NCI-H128 (cell line): ENCODE measurements at regions not wholly inside any gene's neighbourhood (a gene's known extent, or its start where the extent isn't known, plus 50 kb on each side); places are given as distances from the start of the nearest gene placed in this dataset.

Experiments used
- DNase-seq: peaks from one replicate; lab custom pipeline; 2025; ENCODE audit not compliant: unreplicated experiment; lab: John Stamatoyannopoulos, UW

DNA sequence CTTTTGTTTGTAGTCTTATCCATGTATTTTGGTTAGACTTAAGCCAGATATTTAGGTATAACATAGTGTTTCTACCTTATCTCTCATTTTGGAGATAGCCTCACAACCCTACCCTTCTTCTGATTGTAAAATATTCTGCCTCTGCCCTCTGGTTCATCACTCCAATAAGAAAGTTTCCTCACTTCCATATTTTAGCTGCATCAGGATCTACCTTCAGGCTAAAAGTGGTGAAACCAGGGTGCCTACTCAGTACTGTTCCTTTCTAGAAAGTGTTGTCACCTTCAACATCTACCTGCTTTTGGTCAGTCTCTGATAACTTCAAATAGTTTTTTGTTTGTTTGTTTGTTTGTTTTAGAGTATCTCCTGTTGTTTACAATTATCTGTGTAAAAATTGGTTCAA lies 294.6 kb downstream of the ANXA1 start:
- no peak for DNase-seq

- no peak for DNase-seq
Observed at GRCh38 chr9:73451003-73451402, 299.3 kb downstream of the ANXA1 start.

GRCh38 chr9:73459817-73460216 lies 308.2 kb downstream of the ANXA1 start:
- no peak for DNase-seq

DNA sequence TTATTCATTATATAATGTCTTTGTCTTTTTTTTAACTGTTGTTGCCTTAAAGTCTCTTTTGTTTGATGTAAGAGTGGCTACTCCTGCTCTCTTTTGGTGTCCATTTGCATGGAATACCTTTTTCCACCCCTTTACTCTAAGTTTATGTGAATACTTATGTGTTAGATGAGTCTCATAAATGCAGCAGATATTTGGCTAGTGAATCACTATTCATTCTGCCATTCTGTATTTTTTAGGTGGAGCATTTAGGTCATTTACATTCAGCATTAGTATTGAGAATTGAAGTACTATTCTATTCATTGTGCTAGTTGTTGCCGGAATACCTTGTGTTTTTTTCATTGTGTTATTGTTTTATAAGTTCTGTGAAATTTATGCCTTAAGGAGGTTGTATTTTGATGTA lies 317.1 kb downstream of the ANXA1 start:
- DNase-seq = no peak

- DNase-seq = no peak
Observed at GRCh38 chr9:73470766-73471165, 319.1 kb downstream of the ANXA1 start.

- DNase-seq = no peak
Observed at GRCh38 chr9:73474002-73474600, 322.4 kb downstream of the ANXA1 start.

DNA sequence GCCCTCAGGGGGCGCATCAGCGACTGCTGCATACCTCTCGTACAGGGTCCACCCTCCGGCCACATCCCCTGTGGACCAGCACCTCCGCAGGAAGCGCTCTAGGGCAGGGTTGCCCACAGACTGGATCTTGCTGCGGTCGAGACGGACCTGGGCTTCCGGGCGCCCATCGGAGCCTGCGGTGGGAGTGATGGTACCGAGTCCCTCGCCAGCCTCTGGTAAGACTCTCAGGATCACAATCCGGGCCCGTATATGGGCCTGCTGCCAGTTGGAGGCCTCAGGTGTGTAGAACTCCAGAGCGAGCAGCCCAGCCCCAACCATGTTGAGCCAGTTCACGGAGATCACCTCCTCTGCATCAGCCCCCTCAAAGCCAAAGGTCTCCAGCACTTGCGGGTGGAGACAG lies 323.0 kb downstream of the ANXA1 start:
- no peak for DNase-seq

- no peak for DNase-seq
Observed at GRCh38 chr9:73494894-73495293, 343.2 kb downstream of the ANXA1 start.

- DNase-seq = no peak
Observed at GRCh38 chr9:73497796-73498195, 346.1 kb downstream of the ANXA1 start.

- DNase-seq = no peak
Observed at GRCh38 chr9:73515216-73515615, 363.6 kb downstream of the ANXA1 start.

GRCh38 chr9:73523391-73523790 lies 371.7 kb downstream of the ANXA1 start:
- DNase-seq = no peak

DNA sequence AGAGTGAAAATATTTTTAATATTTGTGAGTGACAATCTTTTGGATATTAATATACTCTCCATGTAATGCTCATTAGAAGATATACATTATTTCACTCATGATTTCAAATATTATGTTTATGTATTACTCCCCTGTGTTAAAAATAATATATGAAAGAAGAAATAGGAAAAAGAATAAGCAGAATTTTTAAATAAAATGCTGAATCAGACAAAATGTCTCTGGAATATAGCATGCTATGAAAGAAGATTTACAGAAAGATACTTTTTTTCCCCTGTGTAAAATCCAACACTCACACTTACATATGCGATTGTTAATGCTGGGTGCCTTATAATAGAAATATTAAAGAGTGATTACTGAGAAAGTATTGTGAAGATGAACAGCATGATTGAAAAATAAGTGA lies 373.7 kb downstream of the ANXA1 start:
- no peak for DNase-seq

GRCh38 chr9:73527521-73527920 lies 375.9 kb downstream of the ANXA1 start:
- DNase-seq = no peak

DNA sequence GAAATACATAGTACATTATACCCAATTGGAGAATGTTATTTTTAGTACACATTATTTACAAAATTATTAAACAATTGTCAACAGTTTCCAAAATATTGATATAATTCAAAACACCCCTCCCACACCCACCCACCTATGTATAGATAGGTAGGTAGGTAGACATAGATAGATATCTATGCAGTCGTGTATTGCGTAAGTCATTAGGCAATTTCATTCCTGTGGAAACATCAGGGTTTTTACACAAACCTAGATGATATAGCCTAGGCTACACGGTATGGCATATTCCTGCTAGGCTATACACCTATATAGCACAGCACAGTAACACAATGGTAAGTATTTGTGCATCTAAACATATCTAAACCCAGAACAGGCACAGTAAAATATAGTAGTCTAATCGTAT lies 377.3 kb downstream of the ANXA1 start:
- no peak for DNase-seq

- no peak for DNase-seq
Observed at GRCh38 chr9:73529666-73530065, 378.0 kb downstream of the ANXA1 start.

DNA sequence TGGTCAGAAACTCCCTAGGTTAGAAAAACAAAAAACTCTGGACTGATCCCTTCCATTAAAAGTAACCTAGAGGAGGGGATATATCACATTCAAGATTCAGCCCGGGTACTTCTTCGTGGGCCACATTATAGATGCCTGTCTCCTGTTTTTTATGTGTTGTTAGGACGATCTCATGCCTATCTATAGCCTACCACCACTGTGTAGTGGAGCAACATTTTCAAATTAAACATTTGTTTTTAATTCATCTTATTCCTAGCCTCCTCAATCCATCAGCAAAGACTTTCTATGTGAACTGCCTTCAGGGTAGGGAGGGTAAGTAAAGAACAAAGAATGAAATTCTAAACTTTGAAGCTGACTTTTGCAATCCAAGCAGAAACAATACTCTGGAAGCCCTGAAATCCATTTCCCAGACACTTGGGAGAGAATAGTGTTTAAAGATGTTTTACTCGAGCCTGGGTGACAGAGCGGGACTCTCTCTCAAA lies 379.4 kb downstream of the ANXA1 start:
- DNase-seq = no peak

GRCh38 chr9:73531658-73532057 lies 380.0 kb downstream of the ANXA1 start:
- DNase-seq = no peak

- DNase-seq = no peak
Observed at GRCh38 chr9:73532985-73533384, 381.3 kb downstream of the ANXA1 start.

DNA sequence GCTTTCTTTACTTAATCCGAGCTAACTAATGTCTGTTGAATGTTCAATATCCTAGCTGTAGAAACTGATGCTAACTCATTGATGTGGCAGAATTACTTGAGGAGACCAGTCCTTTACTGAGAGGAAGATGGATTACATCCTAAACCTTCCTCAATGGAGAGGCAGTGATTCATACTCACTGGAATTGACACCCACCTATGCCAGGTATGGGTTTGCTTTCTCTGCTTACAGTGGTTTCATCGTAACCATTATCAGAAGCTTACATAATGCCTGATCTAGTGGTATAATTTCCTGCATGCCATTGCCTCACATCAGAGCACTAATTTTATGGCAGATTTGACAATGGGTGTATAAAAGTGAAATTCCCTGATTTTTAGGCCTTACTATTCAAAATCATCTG lies 384.7 kb downstream of the ANXA1 start:
- DNase-seq = no peak

DNA sequence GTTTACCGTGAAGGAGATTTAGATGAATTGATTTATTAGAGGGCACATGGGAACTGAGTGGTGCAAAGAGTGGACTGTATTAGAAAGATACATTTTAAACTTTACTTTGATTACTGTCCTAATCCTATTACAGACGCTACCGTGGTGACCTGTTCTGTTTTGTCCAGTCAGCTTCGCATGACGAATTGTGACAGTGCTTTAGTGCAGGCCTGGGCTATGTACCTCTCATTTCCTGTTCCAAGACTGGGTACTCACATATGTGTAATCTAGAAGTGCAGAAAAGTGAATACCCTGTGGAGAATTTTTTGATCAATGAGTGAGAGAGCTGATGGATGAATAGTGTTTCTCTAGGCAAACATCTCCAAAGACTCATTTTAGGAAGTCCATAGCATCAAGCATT lies 385.9 kb downstream of the ANXA1 start:
- no peak for DNase-seq

DNA sequence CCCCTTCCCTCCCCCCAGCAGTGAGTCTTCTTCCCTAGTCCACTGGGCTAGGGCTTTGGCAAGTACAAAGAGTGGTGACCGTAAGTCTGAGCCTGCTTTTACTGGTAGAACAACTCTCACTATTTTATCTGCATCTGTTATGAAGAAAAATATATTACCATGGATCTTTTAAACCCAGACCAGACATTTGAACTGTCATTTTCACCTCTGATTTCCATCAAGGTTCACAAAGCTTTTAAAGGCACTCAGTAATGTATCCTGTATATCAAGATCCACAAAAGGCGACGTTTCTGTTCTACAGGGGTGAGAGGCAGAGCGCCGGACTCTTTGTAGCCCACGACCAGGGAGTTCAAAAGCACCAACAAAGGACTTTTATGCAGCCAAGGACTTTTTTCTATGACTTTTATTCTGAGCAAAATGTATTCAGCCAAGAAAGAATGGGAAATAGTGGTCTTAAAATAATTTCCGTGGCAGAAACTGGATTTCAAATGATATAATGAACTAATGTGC lies 388.3 kb downstream of the ANXA1 start:
- no peak for DNase-seq

DNA sequence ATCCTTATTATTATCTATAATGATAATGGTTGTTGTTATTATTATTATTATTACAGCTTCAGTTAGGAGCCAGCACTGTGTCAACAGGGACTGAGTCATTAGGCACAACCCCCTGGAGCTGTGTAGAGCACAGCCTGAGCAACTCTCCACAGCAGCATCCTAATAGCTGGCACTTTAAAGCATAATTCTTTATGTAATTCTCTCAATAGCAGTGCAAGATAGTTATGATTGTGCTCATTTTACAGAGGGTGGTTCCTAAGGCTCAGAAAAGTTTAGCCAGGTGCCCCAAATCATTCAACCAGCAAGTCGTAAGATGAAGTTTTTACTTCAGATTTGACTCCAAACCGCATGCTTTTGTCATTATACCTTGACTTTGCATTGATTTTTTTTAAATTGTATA lies 390.3 kb downstream of the ANXA1 start:
- no peak for DNase-seq

- DNase-seq = no peak
Observed at GRCh38 chr9:73543727-73544126, 392.1 kb downstream of the ANXA1 start.
